Esophagus squamous epithelium (tissue), 4 donors: ENCODE measurements at regions not wholly inside any gene's neighbourhood (a gene's known extent, or its start where the extent isn't known, plus 50 kb on each side); places are given as distances from the start of the nearest gene placed in this dataset.

Experiments used
- CTCF ChIP-seq, 6 experiments: fragments of 450-650 bp in 4 of 6; fragments of 200-600 bp in 2 of 6; sonication (generic) in 2 of 6; IDR thresholded peaks; one replicate each; pipeline ENCODE4 v1.5.1; 2016 to 2019; ENCODE audit warnings: antibody characterized with exemption in 6 of 6, mild to moderate bottlenecking in 4 of 6, moderate library complexity in 4 of 6
- POLR2A ChIP-seq, 4 donors: fragments of 450-650 bp; IDR thresholded peaks; one replicate each; pipeline ENCODE4 v1.6.1; 2017; ENCODE audit warnings: antibody characterized with exemption in 4 of 4, mild to moderate bottlenecking in 4 of 4, moderate library complexity in 3 of 4

GRCh38 chr7:11290863-11291262, 317.2 kb downstream of the PHF14 start:
- TF ChIP-seq CTCF (IDR thresholded peaks at IDR 0.05) (no peak), POLR2A (IDR thresholded peaks at IDR 0.05) (no peak)
